GM06990 (cell line): ENCODE measurements at regions not wholly inside any gene's neighbourhood (a gene's known extent, or its start where the extent isn't known, plus 50 kb on each side); places are given as distances from the start of the nearest gene placed in this dataset.

Source experiments
- DNase-seq: peaks from one replicate; pipeline ENCODE4 v3.0.0-alpha.2; 2011; ENCODE audit not compliant: insufficient read length; ENCODE audit errors: extremely low read depth
- H3K27me3 ChIP-seq: replicated peaks from 2 replicates; pipeline ENCODE4 v1.6.0; 2011; ENCODE audit warnings: low read length; ENCODE audit not compliant: control insufficient read depth, insufficient read depth
- H3K36me3 ChIP-seq: 2 replicates; pipeline ENCODE4 v1.5.1; 2011; ENCODE audit warnings: low read length; ENCODE audit not compliant: control insufficient read depth, insufficient read depth
- H3K4me3 ChIP-seq: replicated peaks from 2 replicates; pipeline ENCODE4 v1.5.1; 2011; ENCODE audit warnings: low read depth, mild to moderate bottlenecking, control low read depth, low read length
- CTCF ChIP-seq: IDR thresholded peaks from 2 replicates; pipeline ENCODE4 v1.5.1; 2011; ENCODE audit warnings: low read length, control low read depth, mild to moderate bottlenecking, inconsistent platforms; ENCODE audit not compliant: insufficient read depth, poor library complexity, severe bottlenecking

GRCh38 chr16:7044331-7044730 is 288.3 kb upstream of the RBFOX1 start:
- H3K27me3 ChIP-seq, result no peaks in the 10 kb centered on the region
- DNase-seq, result no peak
- no peak for TF ChIP-seq CTCF
- H3K36me3 ChIP-seq, result no peaks in the 10 kb centered on the region
- no peak overlapping the region for H3K4me3 ChIP-seq

GRCh38 chr16:7038475-7038874 is 294.2 kb upstream of the RBFOX1 start:
- Histone ChIP-seq H3K36me3 (no peaks in the 10 kb centered on the region), H3K27me3 (no peaks in the 10 kb centered on the region), H3K4me3 (no peak overlapping the region)
- TF ChIP-seq CTCF, result no peak
- no peak for DNase-seq

DNA sequence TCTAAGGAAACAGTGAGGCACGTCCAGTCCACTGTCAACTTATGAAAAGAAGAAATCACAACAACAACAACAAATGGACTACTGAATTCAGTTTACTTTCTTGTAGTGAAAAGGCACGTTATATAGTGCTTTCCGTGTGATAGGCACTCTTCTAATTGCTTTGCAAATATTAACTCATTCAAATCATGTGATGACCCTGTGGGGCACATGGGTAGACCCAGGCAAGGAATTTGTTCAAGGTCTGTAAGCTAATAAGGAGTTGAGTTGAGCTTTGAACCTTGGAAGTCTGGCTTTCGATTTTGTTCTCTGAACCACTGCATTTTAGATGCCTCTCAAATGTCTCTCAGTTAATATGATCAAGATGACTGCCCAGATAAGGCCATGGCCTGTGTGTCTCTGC is 295.1 kb upstream of the RBFOX1 start:
- no peak for DNase-seq
- no peak for TF ChIP-seq CTCF

GRCh38 chr16:7031031-7031430 is 301.6 kb upstream of the RBFOX1 start:
- H3K4me3 ChIP-seq, result no peak overlapping the region
- no peaks in the 10 kb centered on the region for H3K27me3 ChIP-seq
- TF ChIP-seq CTCF, result no peak
- DNase-seq, result no peak
- H3K36me3 ChIP-seq, result no peaks in the 10 kb centered on the region

More for the DNA sequence above, 295.1 kb upstream of the RBFOX1 start:
- Histone ChIP-seq H3K4me3 (no peak overlapping the region), H3K27me3 (no peaks in the 10 kb centered on the region), H3K36me3 (no peaks in the 10 kb centered on the region)

- no peak for DNase-seq
- Histone ChIP-seq H3K4me3 (no peak overlapping the region), H3K27me3 (no peaks in the 10 kb centered on the region), H3K36me3 (no peaks in the 10 kb centered on the region)
- TF ChIP-seq CTCF, result no peak
Measured at GRCh38 chr16:7027401-7027800, 305.2 kb upstream of the RBFOX1 start.

GRCh38 chr16:7026639-7027038 is 306.0 kb upstream of the RBFOX1 start:
- H3K4me3 ChIP-seq, result no peak overlapping the region
- DNase-seq, result no peak
- TF ChIP-seq CTCF, result no peak
- no peaks in the 10 kb centered on the region for H3K36me3 ChIP-seq
- no peaks in the 10 kb centered on the region for H3K27me3 ChIP-seq
